SK-N-SH treated with all-trans-retinoic acid at 6 μM for 48 hours (cell line): ENCODE measurements at regions not wholly inside any gene's neighbourhood (a gene's known extent, or its start where the extent isn't known, plus 50 kb on each side); places are given as distances from the start of the nearest gene placed in this dataset.

Experiments
- ATAC-seq: fragments of 200-7000 bp; cut with Tn5 transposase; 3 replicates; pipeline ENCODE4 v1.9.1; 2020; ENCODE audit warnings: mild to moderate bottlenecking, moderate library complexity
- ARNTL ChIP-seq: fragments of 450-650 bp; formaldehyde crosslinking; IDR thresholded peaks from 2 replicates; pipeline ENCODE4 v1.5.0; 2020; ENCODE audit warnings: low read depth, mild to moderate bottlenecking, moderate library complexity, borderline replicate concordance
- BACH2 ChIP-seq: fragments of 250-450 bp; sonication (Bioruptor Pico); IDR thresholded peaks from 2 replicates; pipeline ENCODE4 v1.9.0; 2021; ENCODE audit warnings: mild to moderate bottlenecking, borderline replicate concordance
- CREB5 ChIP-seq: fragments of 250-450 bp; sonication (Bioruptor Pico); IDR thresholded peaks from 2 replicates; pipeline ENCODE4 v1.5.1; 2020; ENCODE audit warnings: low read depth, mild to moderate bottlenecking, moderate library complexity
- CSDC2 ChIP-seq: fragments of 250-450 bp; sonication (Bioruptor Pico); IDR thresholded peaks from 2 replicates; pipeline ENCODE4 v1.5.0; 2020; ENCODE audit warnings: mild to moderate bottlenecking, moderate library complexity
- ESRRG ChIP-seq: fragments of 250-450 bp; sonication (Bioruptor Pico); IDR thresholded peaks from 2 replicates; pipeline ENCODE4 v1.6.1; 2021; ENCODE audit warnings: mild to moderate bottlenecking
- GLIS3 ChIP-seq: fragments of 250-450 bp; sonication (Bioruptor Pico); IDR thresholded peaks from 2 replicates; pipeline ENCODE4 v1.5.0; 2020; ENCODE audit warnings: mild to moderate bottlenecking, moderate library complexity
- ISL1 ChIP-seq: fragments of 250-450 bp; sonication (Bioruptor Pico); IDR thresholded peaks from 2 replicates; pipeline ENCODE4 v2.1.2; 2022; ENCODE audit warnings: mild to moderate bottlenecking, moderate library complexity
- OSR1 ChIP-seq: fragments of 250-450 bp; sonication (Bioruptor Pico); IDR thresholded peaks from 2 replicates; pipeline ENCODE4 v1.8.0; 2022; ENCODE audit warnings: moderate library complexity, mild to moderate bottlenecking, inconsistent platforms
- PPARA ChIP-seq: fragments of 250-450 bp; sonication (Bioruptor Pico); IDR thresholded peaks from 2 replicates; pipeline ENCODE4 v1.5.0; 2020; ENCODE audit warnings: mild to moderate bottlenecking, borderline replicate concordance
- SNAI2 ChIP-seq: fragments of 250-450 bp; sonication (Bioruptor Pico); IDR thresholded peaks from 2 replicates; pipeline ENCODE4 v1.5.0; 2020; ENCODE audit warnings: mild to moderate bottlenecking, moderate library complexity
- TCF4 ChIP-seq: fragments of 250-450 bp; sonication (Bioruptor Pico); IDR thresholded peaks from 2 replicates; pipeline ENCODE4 v1.8.0; 2021; ENCODE audit warnings: mild to moderate bottlenecking, moderate library complexity, borderline replicate concordance
- TOX ChIP-seq: fragments of 250-450 bp; sonication (Bioruptor Pico); IDR thresholded peaks from 2 replicates; pipeline ENCODE4 v1.8.0; 2021; ENCODE audit warnings: mild to moderate bottlenecking, moderate library complexity, borderline replicate concordance
- TSHZ2 ChIP-seq: fragments of 250-450 bp; sonication (Bioruptor Pico); IDR thresholded peaks from 2 replicates; pipeline ENCODE4 v1.5.0; 2020; ENCODE audit warnings: mild to moderate bottlenecking, moderate library complexity
- ZC3H10 ChIP-seq: fragments of 250-450 bp; sonication (Bioruptor Pico); IDR thresholded peaks from 2 replicates; pipeline ENCODE4 v1.5.1; 2021; ENCODE audit warnings: mild to moderate bottlenecking, moderate library complexity
- ZFP3 ChIP-seq: fragments of 250-450 bp; sonication (Bioruptor Pico); IDR thresholded peaks from 2 replicates; pipeline ENCODE4 v1.5.0; 2020; ENCODE audit warnings: mild to moderate bottlenecking, moderate library complexity
- TF ChIP-seq, protein P1 (sequence below): fragments of 250-450 bp; sonication (Bioruptor Pico); IDR thresholded peaks from 2 replicates; pipeline ENCODE4 v1.8.0; 2021; ENCODE audit warnings: low read depth, mild to moderate bottlenecking, moderate library complexity, borderline replicate concordance
- TF ChIP-seq, protein P2 (sequence below): fragments of 250-450 bp; sonication (Bioruptor Pico); IDR thresholded peaks from 2 replicates; pipeline ENCODE4 v1.5.1; 2021; ENCODE audit warnings: mild to moderate bottlenecking, moderate library complexity
- TF ChIP-seq, protein P3 (sequence below): fragments of 250-450 bp; sonication (Bioruptor Pico); IDR thresholded peaks from 2 replicates; pipeline ENCODE4 v1.8.0; 2020; ENCODE audit warnings: mild to moderate bottlenecking, moderate library complexity, borderline replicate concordance

GRCh38 chr17:63120406-63120805 is 154.4 kb downstream of the TANC2 start:
- TF ChIP-seq SNAI2 (CRISPR knock-in tag) (no peak), CREB5 (CRISPR knock-in tag) (no peak), PPARA (no peak), ZC3H10 (no peak), TSHZ2 (CRISPR knock-in tag) (no peak), CSDC2 (CRISPR knock-in tag) (no peak), BACH2 (CRISPR knock-in tag) (no peak), ARNTL (CRISPR knock-in tag) (no peak), ISL1 (CRISPR knock-in tag) (no peak), GLIS3 (CRISPR knock-in tag) (no peak), ZFP3 (no peak), TOX (CRISPR knock-in tag) (no peak)
- TF ChIP-seq, protein P1, sequence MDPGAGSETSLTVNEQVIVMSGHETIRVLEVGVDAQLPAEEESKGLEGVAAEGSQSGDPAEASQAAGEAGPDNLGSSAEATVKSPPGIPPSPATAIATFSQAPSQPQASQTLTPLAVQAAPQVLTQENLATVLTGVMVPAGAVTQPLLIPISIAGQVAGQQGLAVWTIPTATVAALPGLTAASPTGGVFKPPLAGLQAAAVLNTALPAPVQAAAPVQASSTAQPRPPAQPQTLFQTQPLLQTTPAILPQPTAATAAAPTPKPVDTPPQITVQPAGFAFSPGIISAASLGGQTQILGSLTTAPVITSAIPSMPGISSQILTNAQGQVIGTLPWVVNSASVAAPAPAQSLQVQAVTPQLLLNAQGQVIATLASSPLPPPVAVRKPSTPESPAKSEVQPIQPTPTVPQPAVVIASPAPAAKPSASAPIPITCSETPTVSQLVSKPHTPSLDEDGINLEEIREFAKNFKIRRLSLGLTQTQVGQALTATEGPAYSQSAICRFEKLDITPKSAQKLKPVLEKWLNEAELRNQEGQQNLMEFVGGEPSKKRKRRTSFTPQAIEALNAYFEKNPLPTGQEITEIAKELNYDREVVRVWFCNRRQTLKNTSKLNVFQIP (CRISPR knock-in tag), result no peak
- TF ChIP-seq, protein P2, sequence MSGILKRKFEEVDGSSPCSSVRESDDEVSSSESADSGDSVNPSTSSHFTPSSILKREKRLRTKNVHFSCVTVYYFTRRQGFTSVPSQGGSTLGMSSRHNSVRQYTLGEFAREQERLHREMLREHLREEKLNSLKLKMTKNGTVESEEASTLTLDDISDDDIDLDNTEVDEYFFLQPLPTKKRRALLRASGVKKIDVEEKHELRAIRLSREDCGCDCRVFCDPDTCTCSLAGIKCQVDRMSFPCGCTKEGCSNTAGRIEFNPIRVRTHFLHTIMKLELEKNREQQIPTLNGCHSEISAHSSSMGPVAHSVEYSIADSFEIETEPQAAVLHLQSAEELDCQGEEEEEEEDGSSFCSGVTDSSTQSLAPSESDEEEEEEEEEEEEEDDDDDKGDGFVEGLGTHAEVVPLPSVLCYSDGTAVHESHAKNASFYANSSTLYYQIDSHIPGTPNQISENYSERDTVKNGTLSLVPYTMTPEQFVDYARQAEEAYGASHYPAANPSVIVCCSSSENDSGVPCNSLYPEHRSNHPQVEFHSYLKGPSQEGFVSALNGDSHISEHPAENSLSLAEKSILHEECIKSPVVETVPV (CRISPR knock-in tag), result no peak
- TF ChIP-seq, protein P3, sequence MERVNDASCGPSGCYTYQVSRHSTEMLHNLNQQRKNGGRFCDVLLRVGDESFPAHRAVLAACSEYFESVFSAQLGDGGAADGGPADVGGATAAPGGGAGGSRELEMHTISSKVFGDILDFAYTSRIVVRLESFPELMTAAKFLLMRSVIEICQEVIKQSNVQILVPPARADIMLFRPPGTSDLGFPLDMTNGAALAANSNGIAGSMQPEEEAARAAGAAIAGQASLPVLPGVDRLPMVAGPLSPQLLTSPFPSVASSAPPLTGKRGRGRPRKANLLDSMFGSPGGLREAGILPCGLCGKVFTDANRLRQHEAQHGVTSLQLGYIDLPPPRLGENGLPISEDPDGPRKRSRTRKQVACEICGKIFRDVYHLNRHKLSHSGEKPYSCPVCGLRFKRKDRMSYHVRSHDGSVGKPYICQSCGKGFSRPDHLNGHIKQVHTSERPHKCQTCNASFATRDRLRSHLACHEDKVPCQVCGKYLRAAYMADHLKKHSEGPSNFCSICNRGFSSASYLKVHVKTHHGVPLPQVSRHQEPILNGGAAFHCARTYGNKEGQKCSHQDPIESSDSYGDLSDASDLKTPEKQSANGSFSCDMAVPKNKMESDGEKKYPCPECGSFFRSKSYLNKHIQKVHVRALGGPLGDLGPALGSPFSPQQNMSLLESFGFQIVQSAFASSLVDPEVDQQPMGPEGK (CRISPR knock-in tag), result no peak
- no peak for ATAC-seq

DNA sequence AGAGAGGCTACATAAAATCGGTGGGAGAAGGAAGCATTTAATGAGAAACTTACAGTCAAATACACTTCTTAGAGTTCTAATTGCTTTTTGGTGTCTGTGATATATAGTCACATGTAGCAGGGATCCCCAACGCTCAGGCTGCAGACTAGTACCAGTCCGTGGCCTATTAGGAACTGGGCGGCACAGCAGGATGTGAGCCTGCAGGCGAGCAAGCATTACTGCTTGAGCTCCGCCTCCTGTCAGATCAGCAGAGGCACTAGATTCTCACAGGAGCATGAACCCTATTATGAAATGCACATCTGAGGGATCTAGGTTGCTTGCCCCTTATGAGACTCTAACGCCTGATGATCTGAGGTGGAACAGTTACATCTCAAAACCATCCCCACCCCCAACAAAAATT is 158.5 kb downstream of the TANC2 start:
- ATAC-seq, result peak; percentile 29; the same call in 2 of the 3 replicates

More for the DNA sequence above, 158.5 kb downstream of the TANC2 start:
- TF ChIP-seq, protein P2 (CRISPR knock-in tag), result no peak
- TF ChIP-seq CREB5 (CRISPR knock-in tag), result no peak
- no peak for TF ChIP-seq ESRRG
- no peak for TF ChIP-seq ARNTL (CRISPR knock-in tag)
- TF ChIP-seq CSDC2 (CRISPR knock-in tag), result no peak
- no peak for TF ChIP-seq OSR1
- no peak for TF ChIP-seq BACH2 (CRISPR knock-in tag)
- TF ChIP-seq TCF4, result no peak
- TF ChIP-seq ZC3H10, result no peak
- TF ChIP-seq, all 23 proteins: peak for 0
